A673 (cell line): ENCODE measurements at regions not wholly inside any gene's neighbourhood (a gene's known extent, or its start where the extent isn't known, plus 50 kb on each side); places are given as distances from the start of the nearest gene placed in this dataset.

Experiments used
- BruUV-seq: library from RNA; stranded (reverse); fragments of 400-500 nt; replicated peaks from 2 replicates; lab custom pipeline; 2021; lab: Mats Ljungman, UMichigan
- CTCF ChIA-PET: fragments of 300-600 bp; sonication (Branson Sonifier 250); formaldehyde crosslinking; loops from one replicate; lab custom pipeline; 2022; ENCODE audit warnings: antibody characterized with exemption; lab: Charles Lee
- POLR2A ChIA-PET: fragments of 300-600 bp; sonication (Branson Sonifier 250); formaldehyde crosslinking; loops from one replicate; lab custom pipeline; 2022; ENCODE audit warnings: antibody characterized with exemption; ENCODE audit not compliant: low non-redundant PET; lab: Charles Lee
- DNase-seq: peaks from one replicate; pipeline ENCODE4 v3.0.0-alpha.2; 2015; ENCODE audit warnings: low spot score
- H3K27ac ChIP-seq: fragments of 200-600 bp; sonication (generic); 2 replicates; pipeline ENCODE4 v1.5.1; 2016; ENCODE audit warnings: mixed run types, low read depth, mild to moderate bottlenecking, mixed read lengths, antibody characterized with exemption, low read length; ENCODE audit not compliant: poor library complexity, severe bottlenecking
- H3K27me3 ChIP-seq: fragments of 200-600 bp; sonication (generic); replicated peaks from 2 replicates; pipeline ENCODE4 v1.6.1; 2017; ENCODE audit warnings: mixed run types, low read depth, mild to moderate bottlenecking, mixed read lengths, antibody characterized with exemption, low read length; ENCODE audit not compliant: insufficient read depth, poor library complexity
- H3K36me3 ChIP-seq: fragments of 200-600 bp; sonication (generic); 2 replicates; pipeline ENCODE4 v1.6.1; 2016; ENCODE audit warnings: mixed run types, mild to moderate bottlenecking, mixed read lengths, antibody characterized with exemption, low read length; ENCODE audit not compliant: insufficient read depth, poor library complexity, severe bottlenecking
- H3K4me1 ChIP-seq: fragments of 200-600 bp; sonication (generic); 2 replicates; pipeline ENCODE4 v1.6.1; 2017; ENCODE audit warnings: mixed run types, mild to moderate bottlenecking, mixed read lengths, antibody characterized with exemption, low read length; ENCODE audit not compliant: insufficient read depth, poor library complexity, severe bottlenecking
- H3K4me3 ChIP-seq: fragments of 200-600 bp; sonication (generic); 2 replicates; pipeline ENCODE4 v1.5.1; 2016; ENCODE audit warnings: low read depth, mixed run types, mild to moderate bottlenecking, mixed read lengths, low read length; ENCODE audit not compliant: poor library complexity, severe bottlenecking
- H3K9me3 ChIP-seq: fragments of 200-600 bp; sonication (generic); 2 replicates; pipeline ENCODE4 v1.6.1; 2016; ENCODE audit warnings: mixed run types, low read depth, mild to moderate bottlenecking, mixed read lengths, antibody characterized with exemption, low read length; ENCODE audit not compliant: poor library complexity, severe bottlenecking
- CTCF ChIP-seq: fragments of 300-800, 200-600 bp; sonication (generic); conservative IDR thresholded peaks from 2 replicates; pipeline ENCODE4 v1.5.1; 2017; ENCODE audit warnings: low read depth, mild to moderate bottlenecking, antibody characterized with exemption, low read length, moderate library complexity, mixed read lengths
- EZH2 ChIP-seq: fragments of 200-600 bp; sonication (generic); IDR thresholded peaks from 2 replicates; pipeline ENCODE4 v1.6.1; 2017; ENCODE audit warnings: borderline replicate concordance, low read depth, mild to moderate bottlenecking, mixed read lengths, antibody characterized with exemption, low read length; ENCODE audit not compliant: poor library complexity, severe bottlenecking
- intact Hi-C: fragments of 100-400 bp; cut with micrococcal nuclease; formaldehyde crosslinking; loops from one replicate; pipeline ENCODE4 v1.10.0; 2022; ENCODE audit not compliant: unreplicated experiment

- ChIA-PET POLR2A (no interaction called here), CTCF (interaction anchor here (0.6 kb wide), 1 partner anchor 18 kb away, joined by 3 read pairs; no protein-coding TSS in a partner anchor)
- no peak overlapping the region for H3K27ac ChIP-seq
- H3K36me3 ChIP-seq: no peaks in the 10 kb centered on the region
- H3K4me1 ChIP-seq: no peaks in the 10 kb centered on the region
- BruUV-seq: no TSS peak
- H3K27me3 ChIP-seq: no peaks in the 10 kb centered on the region
- H3K4me3 ChIP-seq: no peak overlapping the region
- no peak for TF ChIP-seq CTCF
- TF ChIP-seq EZH2: no peak
- intact Hi-C loops: no loop called here
- H3K9me3 ChIP-seq: no peaks in the 10 kb centered on the region
- no peak for DNase-seq
Measured at GRCh38 chr16:17561056-17561455, 90.3 kb upstream of the XYLT1 start.

- ChIA-PET POLR2A (no interaction called here), CTCF (no interaction called here)
- no peaks in the 10 kb centered on the region for H3K36me3 ChIP-seq
- TF ChIP-seq EZH2 (no peak), CTCF (no peak)
- H3K27me3 ChIP-seq: no peaks in the 10 kb centered on the region
- intact Hi-C loops: no loop called here
- H3K27ac ChIP-seq: no peak overlapping the region
- no peak for DNase-seq
- no peak overlapping the region for H3K4me3 ChIP-seq
- no peaks in the 10 kb centered on the region for H3K4me1 ChIP-seq
- no peaks in the 10 kb centered on the region for H3K9me3 ChIP-seq
- no TSS peak for BruUV-seq
Measured at GRCh38 chr16:17560548-17560947, 89.8 kb upstream of the XYLT1 start.

- TF ChIP-seq EZH2: no peak
- no peak for TF ChIP-seq CTCF
- POLR2A ChIA-PET: no interaction called here
- no TSS peak for BruUV-seq
- intact Hi-C loops: no loop called here
- Histone ChIP-seq H3K4me1 (no peaks in the 10 kb centered on the region), H3K4me3 (no peak overlapping the region), H3K27ac (no peak overlapping the region), H3K36me3 (no peaks in the 10 kb centered on the region), H3K9me3 (no peaks in the 10 kb centered on the region), H3K27me3 (no peaks in the 10 kb centered on the region)
- CTCF ChIA-PET: no interaction called here
- no peak for DNase-seq
Measured at GRCh38 chr16:17559394-17559793, 88.6 kb upstream of the XYLT1 start.
